ENCODE measurements at regions not wholly inside any gene's neighbourhood (a gene's known extent, or its start where the extent isn't known, plus 50 kb on each side); places are given as distances from the start of the nearest gene placed in this dataset.

- no CpG with 5 or more reads among the region's 1 CpG for WGBS (ENCODE audit: extremely low coverage, insufficient coverage, insufficient read length)
- peaks cover 2% of the 10 kb centered on the region for H3K27me3 ChIP-seq (ENCODE audit: insufficient read depth, low read length)
Observed at GRCh38 chr3:194050782-194051320, 85.1 kb upstream of the HES1 start.

DNA sequence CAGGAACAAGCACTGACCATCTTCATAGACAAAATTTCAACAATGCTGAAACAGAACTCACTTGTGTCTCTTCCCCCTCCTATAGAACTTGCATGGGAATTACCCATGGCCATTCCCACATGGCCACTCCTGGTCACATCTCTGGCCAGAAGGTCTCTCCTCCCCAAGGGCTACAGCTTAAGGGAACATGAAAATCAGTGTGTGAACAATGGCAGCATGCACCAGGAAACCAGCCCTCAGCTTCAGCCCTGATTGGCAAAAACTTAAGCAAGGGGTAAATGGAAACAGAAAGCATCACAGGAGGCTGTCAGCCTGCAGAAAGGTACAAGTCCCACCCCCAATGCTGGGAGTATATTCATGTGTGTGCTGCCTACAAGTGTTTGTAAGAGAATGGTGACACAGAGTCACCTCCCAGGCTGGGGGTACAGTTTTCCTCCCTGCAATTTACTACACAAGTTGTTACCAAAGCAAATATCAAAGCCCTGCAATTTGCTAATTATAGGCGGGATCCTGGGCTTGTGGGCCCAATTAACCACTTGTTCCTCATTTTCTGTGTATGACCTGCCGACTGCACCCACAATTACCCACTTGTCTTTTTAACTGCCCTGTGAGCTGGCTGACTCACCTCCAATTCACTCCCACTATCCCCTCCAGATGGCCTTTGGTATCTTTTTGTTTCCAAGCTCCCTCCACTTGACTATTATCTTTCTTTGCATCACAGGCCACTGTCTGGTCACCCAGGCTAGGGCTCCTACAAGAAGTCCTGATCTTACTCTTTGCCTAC is 84.4 kb upstream of the HES1 start:
- no peak overlapping the region for H2BK5ac ChIP-seq (ENCODE audit: low read depth, low read length, poor library complexity)

More at GRCh38 chr3:194050782-194051320, 85.1 kb upstream of the HES1 start:
- Histone ChIP-seq H3K23ac (ENCODE audit: low read length) (no peak overlapping the region), H4K91ac (ENCODE audit: low read depth, low read length) (no peak overlapping the region), H2AK5ac (ENCODE audit: low read length) (no peak overlapping the region), H3K4ac (ENCODE audit: low read depth, low read length) (no peak overlapping the region), H2BK120ac (ENCODE audit: insufficient read depth, low read length, poor library complexity) (no peak overlapping the region), H3K9ac (ENCODE audit: low read length) (no peak overlapping the region), H3K36me3 (ENCODE audit: control insufficient read depth in 1 of 2, insufficient read depth in 2 of 2, low read length in 2 of 2) (no peaks in the 10 kb centered on the region), H3K27ac (ENCODE audit: low read depth, low read length) (no peak overlapping the region), H3K9me3 (ENCODE audit: insufficient read depth, low read depth, low read length) (peaks cover 8% of the 10 kb centered on the region), H2BK5ac (ENCODE audit: low read depth, low read length, poor library complexity) (no peak overlapping the region), H2AFZ (ENCODE audit: insufficient read depth, low read length, poor library complexity) (no peak overlapping the region), H3K4me1 (ENCODE audit: control insufficient read depth in 1 of 2, insufficient read depth in 2 of 2, low read length in 2 of 2) (no peaks in the 10 kb centered on the region), H4K8ac (ENCODE audit: low read depth, low read length) (no peak overlapping the region), H3K18ac (ENCODE audit: low read length) (no peak overlapping the region), H4K12ac (ENCODE audit: low read depth, low read length) (no peak overlapping the region), H3K4me2 (ENCODE audit: low read length) (no peak overlapping the region), H3K14ac (ENCODE audit: low read length) (no peak overlapping the region), H2BK12ac (ENCODE audit: low read length) (no peak overlapping the region), H3K79me1 (ENCODE audit: low read length) (no peaks in the 10 kb centered on the region), H3K79me2 (ENCODE audit: control insufficient read depth, insufficient read depth, low read length, poor library complexity) (no peaks in the 10 kb centered on the region), H3K4me3 (ENCODE audit: low read depth, low read length) (no peak overlapping the region)
- no peak for DNase-seq

DNA sequence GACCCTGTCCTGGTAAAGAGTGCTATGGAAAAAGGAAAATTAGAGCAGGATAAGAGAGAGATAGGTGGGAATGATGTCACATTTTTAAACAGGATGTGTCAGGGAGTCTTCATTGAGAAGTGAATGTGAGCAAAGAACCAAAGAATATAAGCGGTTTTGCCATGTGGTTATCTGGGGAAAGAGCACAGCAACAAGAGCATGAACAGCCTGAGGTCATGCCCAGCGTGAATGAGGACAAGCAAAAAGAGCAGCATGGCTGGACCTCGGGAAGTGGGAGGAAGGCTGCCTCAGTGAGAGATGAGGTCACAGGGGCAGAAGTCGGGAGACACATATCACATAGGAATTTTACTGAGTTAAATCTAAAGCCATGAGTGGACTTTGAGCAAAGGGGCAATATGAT is 82.8 kb upstream of the HES1 start:
- H3K23ac ChIP-seq (ENCODE audit: low read length) = no peak overlapping the region
- no peak for DNase-seq
- H3K4me1 ChIP-seq (ENCODE audit: control insufficient read depth in 1 of 2, insufficient read depth in 2 of 2, low read length in 2 of 2) = peaks cover 8 to 11% of the 10 kb centered on the region in 2 experiments
- no peak overlapping the region for H2BK12ac ChIP-seq (ENCODE audit: low read length)
- WGBS (ENCODE audit: extremely low coverage, insufficient coverage, insufficient read length) = no CpG with 5 or more reads among the region's 4 CpGs
- no peak overlapping the region for H2BK5ac ChIP-seq (ENCODE audit: low read depth, low read length, poor library complexity)
- H3K14ac ChIP-seq (ENCODE audit: low read length) = no peak overlapping the region
- peaks cover 8% of the 10 kb centered on the region for H3K9me3 ChIP-seq (ENCODE audit: insufficient read depth, low read depth, low read length)
- no peak overlapping the region for H3K9ac ChIP-seq (ENCODE audit: low read length)
- H3K18ac ChIP-seq (ENCODE audit: low read length) = no peak overlapping the region
- no peak overlapping the region for H3K4ac ChIP-seq (ENCODE audit: low read depth, low read length)
- H2AK5ac ChIP-seq (ENCODE audit: low read length) = no peak overlapping the region
- peaks cover 2% of the 10 kb centered on the region for H3K27me3 ChIP-seq (ENCODE audit: insufficient read depth, low read length)
- H4K8ac ChIP-seq (ENCODE audit: low read depth, low read length) = no peak overlapping the region
- H2AFZ ChIP-seq (ENCODE audit: insufficient read depth, low read length, poor library complexity) = no peak overlapping the region
- no peak overlapping the region for H3K4me2 ChIP-seq (ENCODE audit: low read length)
- H3K27ac ChIP-seq (ENCODE audit: low read depth, low read length) = no peak overlapping the region
- H3K79me2 ChIP-seq (ENCODE audit: control insufficient read depth, insufficient read depth, low read length, poor library complexity) = no peaks in the 10 kb centered on the region
- no peaks in the 10 kb centered on the region for H3K79me1 ChIP-seq (ENCODE audit: low read length)
- no peak overlapping the region for H4K91ac ChIP-seq (ENCODE audit: low read depth, low read length)
- no peak overlapping the region for H4K12ac ChIP-seq (ENCODE audit: low read depth, low read length)
- no peak overlapping the region for H2BK120ac ChIP-seq (ENCODE audit: insufficient read depth, low read length, poor library complexity)
- H3K4me3 ChIP-seq (ENCODE audit: low read depth, low read length) = no peak overlapping the region
- no peaks in the 10 kb centered on the region for H3K36me3 ChIP-seq (ENCODE audit: control insufficient read depth in 1 of 2, insufficient read depth in 2 of 2, low read length in 2 of 2)

More for the DNA sequence above, 84.4 kb upstream of the HES1 start:
- Histone ChIP-seq H3K27me3 (ENCODE audit: insufficient read depth, low read length) (peaks cover 2% of the 10 kb centered on the region), H3K79me2 (ENCODE audit: control insufficient read depth, insufficient read depth, low read length, poor library complexity) (no peaks in the 10 kb centered on the region), H3K23ac (ENCODE audit: low read length) (no peak overlapping the region), H3K4me1 (ENCODE audit: control insufficient read depth in 1 of 2, insufficient read depth in 2 of 2, low read length in 2 of 2) (peaks cover 3% of the 10 kb centered on the region in 2 experiments), H3K4me2 (ENCODE audit: low read length) (no peak overlapping the region), H3K14ac (ENCODE audit: low read length) (no peak overlapping the region), H4K12ac (ENCODE audit: low read depth, low read length) (no peak overlapping the region), H2AFZ (ENCODE audit: insufficient read depth, low read length, poor library complexity) (no peak overlapping the region), H2BK12ac (ENCODE audit: low read length) (no peak overlapping the region), H3K36me3 (ENCODE audit: control insufficient read depth in 1 of 2, insufficient read depth in 2 of 2, low read length in 2 of 2) (no peaks in the 10 kb centered on the region), H3K18ac (ENCODE audit: low read length) (no peak overlapping the region), H2BK120ac (ENCODE audit: insufficient read depth, low read length, poor library complexity) (no peak overlapping the region), H3K4me3 (ENCODE audit: low read depth, low read length) (no peak overlapping the region), H2AK5ac (ENCODE audit: low read length) (no peak overlapping the region), H3K79me1 (ENCODE audit: low read length) (no peaks in the 10 kb centered on the region), H3K9me3 (ENCODE audit: insufficient read depth, low read depth, low read length) (peaks cover 8% of the 10 kb centered on the region), H4K8ac (ENCODE audit: low read depth, low read length) (no peak overlapping the region), H3K9ac (ENCODE audit: low read length) (no peak overlapping the region), H3K4ac (ENCODE audit: low read depth, low read length) (no peak overlapping the region), H3K27ac (ENCODE audit: low read depth, low read length) (no peak overlapping the region), H4K91ac (ENCODE audit: low read depth, low read length) (no peak overlapping the region)
- WGBS (ENCODE audit: extremely low coverage, insufficient coverage, insufficient read length) = no CpG with 5 or more reads among the region's 2 CpGs
- no peak for DNase-seq

DNA sequence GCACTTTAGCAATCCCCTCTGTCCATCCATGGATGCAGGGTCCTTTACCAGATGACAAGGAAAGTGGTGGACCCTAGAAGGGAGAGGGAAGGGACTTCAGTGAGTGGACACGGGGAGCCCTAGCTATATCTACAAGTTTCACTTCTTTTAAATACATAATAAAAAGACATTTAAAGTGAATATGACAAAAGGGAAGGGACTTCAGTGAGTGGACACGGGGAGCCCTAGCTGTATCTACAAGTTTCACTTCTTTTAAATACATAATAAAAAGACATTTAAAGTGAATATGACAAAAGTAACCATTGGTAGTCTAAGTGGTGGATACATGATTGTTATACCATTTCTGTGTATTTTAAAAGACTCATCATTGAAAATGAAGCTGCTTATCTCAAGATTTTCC is 81.9 kb upstream of the HES1 start:
- no peak overlapping the region for H2BK12ac ChIP-seq (ENCODE audit: low read length)
- no peak for DNase-seq
- WGBS (ENCODE audit: extremely low coverage, insufficient coverage, insufficient read length) = no CpG with 5 or more reads among the region's 2 CpGs
- no peak overlapping the region for H4K8ac ChIP-seq (ENCODE audit: low read depth, low read length)
- H3K79me2 ChIP-seq (ENCODE audit: control insufficient read depth, insufficient read depth, low read length, poor library complexity) = no peaks in the 10 kb centered on the region
- H3K14ac ChIP-seq (ENCODE audit: low read length) = no peak overlapping the region
- peaks cover 8% of the 10 kb centered on the region for H3K9me3 ChIP-seq (ENCODE audit: insufficient read depth, low read depth, low read length)
- H4K91ac ChIP-seq (ENCODE audit: low read depth, low read length) = no peak overlapping the region
- H3K36me3 ChIP-seq (ENCODE audit: control insufficient read depth in 1 of 2, insufficient read depth in 2 of 2, low read length in 2 of 2) = no peaks in the 10 kb centered on the region
- peaks cover 8 to 11% of the 10 kb centered on the region in 2 experiments for H3K4me1 ChIP-seq (ENCODE audit: control insufficient read depth in 1 of 2, insufficient read depth in 2 of 2, low read length in 2 of 2)
- no peak overlapping the region for H3K4me3 ChIP-seq (ENCODE audit: low read depth, low read length)
- H2AFZ ChIP-seq (ENCODE audit: insufficient read depth, low read length, poor library complexity) = no peak overlapping the region
- no peak overlapping the region for H3K4ac ChIP-seq (ENCODE audit: low read depth, low read length)
- no peak overlapping the region for H3K18ac ChIP-seq (ENCODE audit: low read length)
- no peaks in the 10 kb centered on the region for H3K79me1 ChIP-seq (ENCODE audit: low read length)
- peaks cover 2% of the 10 kb centered on the region for H3K27me3 ChIP-seq (ENCODE audit: insufficient read depth, low read length)
- no peak overlapping the region for H3K27ac ChIP-seq (ENCODE audit: low read depth, low read length)
- no peak overlapping the region for H3K23ac ChIP-seq (ENCODE audit: low read length)
- no peak overlapping the region for H3K4me2 ChIP-seq (ENCODE audit: low read length)
- H3K9ac ChIP-seq (ENCODE audit: low read length) = no peak overlapping the region
- H2BK120ac ChIP-seq (ENCODE audit: insufficient read depth, low read length, poor library complexity) = no peak overlapping the region
- no peak overlapping the region for H2BK5ac ChIP-seq (ENCODE audit: low read depth, low read length, poor library complexity)
- no peak overlapping the region for H2AK5ac ChIP-seq (ENCODE audit: low read length)
- H4K12ac ChIP-seq (ENCODE audit: low read depth, low read length) = no peak overlapping the region
